ENCODE measurements at regions not wholly inside any gene's neighbourhood (a gene's known extent, or its start where the extent isn't known, plus 50 kb on each side); places are given as distances from the start of the nearest gene placed in this dataset.

DNA sequence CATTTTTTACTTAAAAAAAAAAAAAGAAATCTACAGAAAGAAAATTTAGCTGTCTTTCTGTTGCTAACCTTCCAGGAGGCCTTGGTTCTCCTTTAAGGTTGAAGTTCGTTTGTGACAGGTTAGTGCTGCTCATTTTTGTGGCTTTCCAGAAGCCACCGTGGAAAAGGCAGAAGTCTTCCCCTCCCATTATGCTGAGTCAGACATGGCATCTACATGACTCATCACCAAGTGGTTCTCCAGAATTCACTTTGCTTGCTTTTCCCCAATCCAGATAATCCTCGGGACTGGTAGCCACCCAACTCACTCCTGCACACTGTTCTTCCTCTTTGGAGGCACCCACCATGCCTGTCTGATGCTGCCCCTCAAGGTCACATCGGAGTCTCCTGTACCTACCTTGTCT lies 228.7 kb downstream of the PIK3C3 start:
- DNase-seq (ENCODE audit: extremely low spot score) = no peak
- TF ChIP-seq, protein P1, sequence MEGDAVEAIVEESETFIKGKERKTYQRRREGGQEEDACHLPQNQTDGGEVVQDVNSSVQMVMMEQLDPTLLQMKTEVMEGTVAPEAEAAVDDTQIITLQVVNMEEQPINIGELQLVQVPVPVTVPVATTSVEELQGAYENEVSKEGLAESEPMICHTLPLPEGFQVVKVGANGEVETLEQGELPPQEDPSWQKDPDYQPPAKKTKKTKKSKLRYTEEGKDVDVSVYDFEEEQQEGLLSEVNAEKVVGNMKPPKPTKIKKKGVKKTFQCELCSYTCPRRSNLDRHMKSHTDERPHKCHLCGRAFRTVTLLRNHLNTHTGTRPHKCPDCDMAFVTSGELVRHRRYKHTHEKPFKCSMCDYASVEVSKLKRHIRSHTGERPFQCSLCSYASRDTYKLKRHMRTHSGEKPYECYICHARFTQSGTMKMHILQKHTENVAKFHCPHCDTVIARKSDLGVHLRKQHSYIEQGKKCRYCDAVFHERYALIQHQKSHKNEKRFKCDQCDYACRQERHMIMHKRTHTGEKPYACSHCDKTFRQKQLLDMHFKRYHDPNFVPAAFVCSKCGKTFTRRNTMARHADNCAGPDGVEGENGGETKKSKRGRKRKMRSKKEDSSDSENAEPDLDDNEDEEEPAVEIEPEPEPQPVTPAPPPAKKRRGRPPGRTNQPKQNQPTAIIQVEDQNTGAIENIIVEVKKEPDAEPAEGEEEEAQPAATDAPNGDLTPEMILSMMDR (IDR thresholded peaks at IDR 0.05) = no peak
- TF ChIP-seq EP300 (IDR thresholded peaks at IDR 0.05) = no peak
- TF ChIP-seq POLR2AphosphoS5 (IDR thresholded peaks at IDR 0.05) = no peak
- TF ChIP-seq POLR2A (IDR thresholded peaks at IDR 0.05; ENCODE audit: low read depth) = no peak
- intact Hi-C loops (cut with DNase I) = no loop called here
- H3K9me3 ChIP-seq = no peaks in the 10 kb centered on the region
- H3K27ac ChIP-seq (replicated peaks in 1 of 4) = no peak overlapping the region
- H3K36me3 ChIP-seq = no peaks in the 10 kb centered on the region
- WGBS = 66% methylated on average over 4 of the region's 4 CpGs
- no peak overlapping the region for H3K4me3 ChIP-seq
- no peaks in the 10 kb centered on the region for H3K4me1 ChIP-seq
- no peaks in the 10 kb centered on the region for H3K27me3 ChIP-seq

DNA sequence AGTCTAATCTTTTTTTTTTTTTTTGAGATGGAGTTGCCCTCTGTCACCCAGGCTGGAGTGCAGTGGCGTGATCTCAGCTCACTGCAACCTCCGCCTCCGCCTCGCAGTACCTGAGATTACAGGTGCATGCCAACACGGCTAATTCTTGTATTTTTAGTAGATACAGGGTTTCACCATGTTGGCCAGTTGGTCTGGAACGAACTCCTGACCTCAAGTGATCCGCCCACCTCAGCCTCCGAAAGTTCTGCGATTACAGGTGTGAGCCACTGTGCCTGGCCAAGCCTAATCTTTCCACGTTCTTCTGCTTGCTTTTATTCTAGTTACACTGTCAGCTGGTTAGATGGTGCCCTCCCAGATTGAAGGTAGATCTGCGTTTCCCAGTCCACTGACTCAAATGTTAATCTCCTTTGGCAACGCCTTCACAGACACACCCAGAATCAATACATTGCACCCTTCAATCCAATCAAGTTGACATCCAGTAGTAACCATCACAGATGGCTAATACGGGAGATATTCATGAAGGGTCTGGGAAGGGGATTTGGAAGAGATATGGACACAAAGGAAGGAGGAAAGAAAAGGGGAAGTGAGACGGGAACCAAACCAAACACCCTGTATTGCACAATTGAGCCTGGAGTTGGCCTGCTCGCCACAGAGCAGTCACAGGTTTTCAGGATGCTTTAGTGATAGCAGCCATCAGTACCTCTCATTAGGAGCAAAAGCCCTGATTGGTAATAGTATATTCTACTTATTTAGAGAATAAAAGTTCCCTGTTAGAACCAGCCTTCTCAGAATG lies 229.8 kb downstream of the PIK3C3 start:
- no peak for DNase-seq (ENCODE audit: extremely low spot score)
- H3K4me3 ChIP-seq = no peak overlapping the region
- TF ChIP-seq POLR2AphosphoS5 (IDR thresholded peaks at IDR 0.05) (no peak), POLR2A (IDR thresholded peaks at IDR 0.05; ENCODE audit: low read depth) (no peak), EP300 (IDR thresholded peaks at IDR 0.05) (no peak)
- TF ChIP-seq, protein P1 (IDR thresholded peaks at IDR 0.05) = no peak
- no peaks in the 10 kb centered on the region for H3K27me3 ChIP-seq
- H3K27ac ChIP-seq (replicated peaks in 1 of 4) = no peak overlapping the region
- H3K36me3 ChIP-seq = no peaks in the 10 kb centered on the region
- H3K4me1 ChIP-seq = no peaks in the 10 kb centered on the region
- intact Hi-C loops (cut with DNase I) = no loop called here
- WGBS = 92% methylated on average over 15 of the region's 15 CpGs
- no peaks in the 10 kb centered on the region for H3K9me3 ChIP-seq

DNA sequence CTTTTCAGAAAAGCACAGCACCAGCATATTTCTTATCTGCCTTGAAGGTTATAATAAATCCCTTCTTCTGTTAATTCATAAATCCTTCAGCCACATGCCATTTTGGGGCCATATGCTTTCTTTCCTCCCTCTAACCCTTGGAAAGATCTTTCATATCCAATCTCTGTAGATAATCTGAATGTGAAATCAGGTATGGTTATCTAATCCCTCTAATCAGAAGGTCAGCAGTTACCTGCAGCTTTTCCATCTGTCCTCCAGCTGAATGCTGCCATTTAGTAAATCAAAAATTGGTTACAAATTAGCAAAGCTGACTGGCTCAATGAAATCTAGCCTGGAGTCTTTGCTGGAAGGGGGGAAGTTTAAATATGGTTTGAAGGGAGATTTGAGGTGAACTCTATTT lies 230.5 kb downstream of the PIK3C3 start:
- H3K4me1 ChIP-seq = no peaks in the 10 kb centered on the region
- intact Hi-C loops (cut with DNase I) = no loop called here
- TF ChIP-seq, protein P1 (IDR thresholded peaks at IDR 0.05) = no peak
- no peak for TF ChIP-seq EP300 (IDR thresholded peaks at IDR 0.05)
- no peak for TF ChIP-seq POLR2A (IDR thresholded peaks at IDR 0.05; ENCODE audit: low read depth)
- TF ChIP-seq POLR2AphosphoS5 (IDR thresholded peaks at IDR 0.05) = no peak
- no peak overlapping the region for H3K27ac ChIP-seq (replicated peaks in 1 of 4)
- DNase-seq (ENCODE audit: extremely low spot score) = no peak
- H3K27me3 ChIP-seq = no peaks in the 10 kb centered on the region
- no peak overlapping the region for H3K4me3 ChIP-seq
- H3K36me3 ChIP-seq = no peaks in the 10 kb centered on the region
- H3K9me3 ChIP-seq = no peaks in the 10 kb centered on the region

DNA sequence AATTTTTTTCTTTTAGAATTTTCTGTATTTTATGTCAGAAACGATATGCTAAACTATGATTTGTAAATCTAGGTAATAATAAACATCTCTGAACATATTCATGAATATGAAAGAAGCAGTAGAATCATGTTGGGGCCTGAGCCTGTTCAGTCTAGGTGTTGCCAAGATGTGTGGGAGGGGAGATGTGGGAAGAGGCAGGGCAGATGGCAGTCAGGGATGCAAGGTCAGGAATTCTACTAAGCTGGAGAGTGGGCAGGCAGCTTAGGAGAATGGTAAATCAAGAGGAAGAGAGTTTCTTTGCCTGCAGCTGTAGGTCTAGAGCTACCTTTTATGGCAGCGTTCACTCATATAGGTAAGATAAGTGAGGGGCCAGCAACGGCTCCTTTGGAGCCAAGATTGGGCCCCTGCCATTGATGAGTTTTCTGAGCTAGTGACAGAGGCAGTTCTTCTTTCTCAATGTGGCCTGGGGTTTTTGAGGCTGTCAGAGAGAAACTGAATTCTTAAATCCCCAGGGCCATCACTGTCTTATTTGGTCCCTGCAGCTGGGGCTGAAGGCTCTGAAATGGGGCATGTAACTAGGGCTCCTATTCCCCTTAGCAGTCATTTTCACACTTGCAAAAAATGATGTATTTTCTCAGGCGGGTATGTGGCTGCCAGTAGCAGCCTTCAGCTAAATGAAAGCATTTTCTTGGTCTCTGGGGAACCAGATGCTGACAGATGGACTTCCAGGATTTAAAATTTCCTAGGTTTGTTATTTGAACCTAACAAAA lies 232.8 kb downstream of the PIK3C3 start:
- H3K27me3 ChIP-seq = no peaks in the 10 kb centered on the region
- no peaks in the 10 kb centered on the region for H3K9me3 ChIP-seq
- DNase-seq (ENCODE audit: extremely low spot score) = no peak
- H3K27ac ChIP-seq (replicated peaks in 1 of 4) = no peak overlapping the region
- H3K4me3 ChIP-seq = no peak overlapping the region
- no peaks in the 10 kb centered on the region for H3K36me3 ChIP-seq
- H3K4me1 ChIP-seq = no peaks in the 10 kb centered on the region
- intact Hi-C loops (cut with DNase I) = no loop called here
- TF ChIP-seq POLR2A (IDR thresholded peaks at IDR 0.05; ENCODE audit: low read depth) = no peak
- 78% methylated on average over 4 of the region's 4 CpGs for WGBS

DNA sequence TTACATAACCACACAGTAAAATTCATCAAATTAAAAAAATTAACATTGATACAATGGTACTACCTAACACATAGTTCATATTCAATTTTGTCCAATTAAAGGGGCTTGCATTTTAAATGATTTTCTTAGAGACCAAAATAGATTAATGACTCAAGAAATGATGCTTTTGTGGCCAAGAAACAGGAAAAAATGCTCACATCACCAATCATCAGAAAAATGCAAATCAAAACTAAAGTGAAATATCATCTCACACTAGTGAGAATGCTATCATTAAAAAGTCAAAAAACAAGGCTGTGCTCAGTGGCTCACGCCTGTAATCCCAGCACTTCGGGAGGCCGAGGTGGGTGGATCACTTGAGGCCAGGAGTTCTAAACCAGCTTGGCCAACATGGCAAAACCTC lies 235.6 kb downstream of the PIK3C3 start:
- 90% methylated on average over 3 of the region's 3 CpGs for WGBS
- no peaks in the 10 kb centered on the region for H3K36me3 ChIP-seq
- intact Hi-C loops (cut with DNase I) = no loop called here
- no peaks in the 10 kb centered on the region for H3K4me1 ChIP-seq
- H3K27me3 ChIP-seq = no peaks in the 10 kb centered on the region
- no peak for DNase-seq (ENCODE audit: extremely low spot score)
- H3K4me3 ChIP-seq = no peak overlapping the region
- no peaks in the 10 kb centered on the region for H3K9me3 ChIP-seq
- TF ChIP-seq EP300 (IDR thresholded peaks at IDR 0.05) = no peak
- H3K27ac ChIP-seq (replicated peaks in 1 of 4) = no peak overlapping the region
